IPS-15b (cell line): ENCODE measurements at regions not wholly inside any gene's neighbourhood (a gene's known extent, or its start where the extent isn't known, plus 50 kb on each side); places are given as distances from the start of the nearest gene placed in this dataset.

Source experiments
- H3K27me3 ChIP-seq: one replicate; pipeline ENCODE4 v1.6.1; 2013; ENCODE audit warnings: low read length; ENCODE audit not compliant: control insufficient read depth, insufficient read depth
- H3K36me3 ChIP-seq: one replicate; pipeline ENCODE4 v1.6.1; 2013; ENCODE audit warnings: low read length; ENCODE audit not compliant: control insufficient read depth, insufficient read depth
- H3K4me1 ChIP-seq: one replicate; pipeline ENCODE4 v1.6.1; 2013; ENCODE audit warnings: mild to moderate bottlenecking, low read length; ENCODE audit not compliant: control insufficient read depth, insufficient read depth
- H3K4me3 ChIP-seq: one replicate; pipeline ENCODE4 v1.5.1; 2013; ENCODE audit warnings: low read depth, low read length
- H3K9ac ChIP-seq: one replicate; pipeline ENCODE4 v1.6.1; 2013; ENCODE audit warnings: low read depth, mild to moderate bottlenecking, low read length
- H3K9me3 ChIP-seq: one replicate; pipeline ENCODE4 v1.6.1; 2013; ENCODE audit warnings: mild to moderate bottlenecking, low read length; ENCODE audit not compliant: control insufficient read depth, insufficient read depth

DNA sequence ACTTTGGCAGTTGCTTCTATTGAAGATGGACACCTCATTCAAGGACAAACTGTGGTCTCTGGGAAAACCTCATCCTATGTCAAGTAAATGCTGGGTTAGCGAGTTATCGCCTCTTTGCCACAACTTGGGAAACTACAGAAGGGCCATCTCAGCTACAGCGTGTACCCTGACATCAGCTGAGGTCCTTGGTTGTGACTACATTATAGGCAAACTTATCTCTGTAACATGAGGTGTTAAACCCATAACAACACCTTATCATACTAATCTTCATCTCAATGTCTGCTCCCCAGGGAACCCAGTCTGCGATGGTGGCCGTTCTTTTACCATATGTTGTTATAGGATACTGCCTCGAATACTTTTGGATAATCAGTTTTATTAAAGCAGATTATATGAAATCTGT is 1862.7 kb downstream of the STIM2 start:
- no peaks in the 10 kb centered on the region for H3K4me1 ChIP-seq
- H3K4me3 ChIP-seq = no peak overlapping the region
- no peaks in the 10 kb centered on the region for H3K27me3 ChIP-seq
- no peaks in the 10 kb centered on the region for H3K36me3 ChIP-seq
- H3K9me3 ChIP-seq = no peaks in the 10 kb centered on the region
- no peak overlapping the region for H3K9ac ChIP-seq

GRCh38 chr4:28724239-28724638 is 1863.6 kb downstream of the STIM2 start:
- H3K4me3 ChIP-seq = no peak overlapping the region
- no peaks in the 10 kb centered on the region for H3K36me3 ChIP-seq
- no peak overlapping the region for H3K9ac ChIP-seq
- no peaks in the 10 kb centered on the region for H3K4me1 ChIP-seq
- H3K27me3 ChIP-seq = no peaks in the 10 kb centered on the region
- no peaks in the 10 kb centered on the region for H3K9me3 ChIP-seq

DNA sequence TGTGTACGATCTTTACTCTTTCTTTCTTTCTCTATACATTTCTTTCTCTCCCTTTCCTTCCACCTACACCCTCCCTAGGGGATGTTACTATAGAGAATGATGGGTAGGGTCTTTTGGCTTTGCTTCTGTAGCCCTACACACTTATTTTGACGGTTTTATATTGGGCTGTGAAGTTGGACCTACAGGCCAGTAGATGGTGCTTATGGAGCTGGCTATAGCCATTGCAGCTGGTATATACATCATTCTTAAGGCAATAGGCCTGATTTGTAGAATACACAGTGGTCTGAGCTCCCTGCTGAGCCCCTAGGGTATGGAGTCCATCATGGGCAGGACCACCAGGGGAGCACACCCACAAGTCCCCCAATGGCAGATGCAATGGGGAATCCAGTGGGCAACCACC is 1869.7 kb downstream of the STIM2 start:
- Histone ChIP-seq H3K36me3 (no peaks in the 10 kb centered on the region), H3K9me3 (no peaks in the 10 kb centered on the region), H3K4me3 (no peak overlapping the region), H3K4me1 (no peaks in the 10 kb centered on the region), H3K27me3 (no peaks in the 10 kb centered on the region), H3K9ac (no peak overlapping the region)

DNA sequence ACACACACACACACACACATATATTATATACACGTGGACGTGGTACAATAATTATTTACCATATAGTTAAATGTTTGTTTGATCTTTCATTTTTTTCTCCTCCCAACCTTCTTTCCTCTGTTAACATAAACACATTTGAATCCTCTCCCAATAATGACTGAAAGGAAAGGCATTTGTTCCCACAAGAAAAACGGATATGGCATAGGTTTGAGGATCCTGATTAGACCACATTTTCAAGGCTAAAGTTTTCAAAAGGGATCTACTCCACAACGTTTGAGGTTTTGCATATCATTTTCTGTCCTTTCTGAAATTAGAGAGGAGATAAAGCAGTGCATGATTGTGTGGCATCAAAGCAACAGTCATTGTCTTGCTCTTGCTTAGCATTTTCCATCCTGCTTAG is 1883.4 kb downstream of the STIM2 start:
- Histone ChIP-seq H3K27me3 (no peaks in the 10 kb centered on the region), H3K4me1 (no peaks in the 10 kb centered on the region), H3K4me3 (no peak overlapping the region), H3K36me3 (no peaks in the 10 kb centered on the region), H3K9ac (no peak overlapping the region), H3K9me3 (no peaks in the 10 kb centered on the region)

DNA sequence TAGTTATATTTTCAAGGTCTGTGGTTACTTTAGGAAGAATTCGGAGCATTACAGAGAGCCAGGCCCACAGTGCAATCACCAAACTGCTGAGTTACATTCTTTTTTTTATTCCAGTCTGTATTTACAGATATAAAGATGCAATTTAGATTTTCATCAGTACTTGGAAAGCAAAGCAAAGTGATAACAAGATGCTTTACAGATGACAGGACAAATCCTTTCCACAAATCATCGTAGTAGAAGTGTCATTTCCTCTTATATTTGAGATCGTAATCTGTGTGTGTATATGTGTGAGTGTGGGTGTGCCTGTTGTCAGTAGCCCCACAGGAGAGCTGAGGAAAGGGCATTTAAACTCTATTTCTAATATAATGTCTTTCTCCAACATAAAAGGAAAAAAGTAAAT is 1893.7 kb downstream of the STIM2 start:
- Histone ChIP-seq H3K4me1 (peaks cover 20% of the 10 kb centered on the region), H3K36me3 (no peaks in the 10 kb centered on the region), H3K9ac (no peak overlapping the region)

DNA sequence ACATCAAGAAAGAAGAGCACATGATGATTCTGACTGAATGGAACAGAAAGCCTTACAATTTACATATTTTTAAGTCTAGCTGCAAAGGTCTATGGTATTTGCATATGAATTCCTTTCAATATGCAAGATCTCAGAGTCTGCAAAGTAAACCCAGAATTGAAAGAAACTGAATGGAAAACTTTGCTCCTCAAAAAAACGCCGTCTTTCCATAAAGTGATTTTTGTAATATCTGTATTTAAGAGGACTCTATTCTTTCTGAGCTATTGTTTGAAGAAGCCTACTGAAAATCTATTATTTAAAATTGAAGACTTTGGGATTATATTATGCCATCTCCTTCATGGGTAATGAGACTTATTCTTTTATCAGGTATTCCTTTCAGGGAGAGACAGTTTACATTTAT is 1894.4 kb downstream of the STIM2 start:
- H3K9ac ChIP-seq = no peak overlapping the region
- no peaks in the 10 kb centered on the region for H3K9me3 ChIP-seq
- H3K36me3 ChIP-seq = no peaks in the 10 kb centered on the region
- peaks cover 20% of the 10 kb centered on the region for H3K4me1 ChIP-seq
- no peak overlapping the region for H3K4me3 ChIP-seq
- H3K27me3 ChIP-seq = no peaks in the 10 kb centered on the region

More for the DNA sequence above, 1893.7 kb downstream of the STIM2 start:
- Histone ChIP-seq H3K27me3 (no peaks in the 10 kb centered on the region), H3K4me3 (no peak overlapping the region), H3K9me3 (no peaks in the 10 kb centered on the region)

DNA sequence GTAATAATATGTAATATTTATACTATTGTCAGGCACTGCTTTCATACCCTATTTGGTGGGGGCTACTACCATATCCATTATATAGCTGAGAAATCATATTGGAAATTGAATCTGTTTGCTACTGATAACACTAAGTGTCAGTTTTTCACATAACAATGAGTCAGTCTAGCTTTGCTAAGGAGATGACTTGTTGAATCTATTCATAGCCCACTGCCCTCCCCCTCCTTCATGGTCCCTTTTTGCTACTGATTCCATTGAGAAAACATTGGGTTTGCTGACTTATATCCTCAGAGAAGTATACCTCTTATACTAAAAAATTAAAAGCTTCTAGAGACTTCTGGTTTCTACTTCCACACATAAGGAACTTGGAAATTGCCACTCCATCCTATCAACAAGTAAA is 1898.4 kb downstream of the STIM2 start:
- H3K36me3 ChIP-seq = no peaks in the 10 kb centered on the region
- H3K9ac ChIP-seq = no peak overlapping the region
- no peak overlapping the region for H3K4me3 ChIP-seq
- peaks cover 13% of the 10 kb centered on the region for H3K4me1 ChIP-seq
- H3K9me3 ChIP-seq = no peaks in the 10 kb centered on the region
- no peaks in the 10 kb centered on the region for H3K27me3 ChIP-seq

GRCh38 chr4:28760003-28760402 is 1899.4 kb downstream of the STIM2 start:
- Histone ChIP-seq H3K36me3 (no peaks in the 10 kb centered on the region), H3K4me3 (no peak overlapping the region), H3K4me1 (peaks cover 4% of the 10 kb centered on the region), H3K9me3 (no peaks in the 10 kb centered on the region), H3K9ac (no peak overlapping the region), H3K27me3 (no peaks in the 10 kb centered on the region)

- H3K9me3 ChIP-seq = no peaks in the 10 kb centered on the region
- H3K4me3 ChIP-seq = no peak overlapping the region
- H3K27me3 ChIP-seq = no peaks in the 10 kb centered on the region
- no peaks in the 10 kb centered on the region for H3K36me3 ChIP-seq
- no peak overlapping the region for H3K9ac ChIP-seq
- no peaks in the 10 kb centered on the region for H3K4me1 ChIP-seq
These were observed 1911.4 kb downstream of the STIM2 start for GRCh38 chr4:28772066-28772465.

- no peaks in the 10 kb centered on the region for H3K27me3 ChIP-seq
- no peaks in the 10 kb centered on the region for H3K4me1 ChIP-seq
- H3K9ac ChIP-seq = no peak overlapping the region
- H3K4me3 ChIP-seq = no peak overlapping the region
- H3K9me3 ChIP-seq = no peaks in the 10 kb centered on the region
- H3K36me3 ChIP-seq = no peaks in the 10 kb centered on the region
These were observed 1912.1 kb downstream of the STIM2 start for GRCh38 chr4:28772788-28773187.

DNA sequence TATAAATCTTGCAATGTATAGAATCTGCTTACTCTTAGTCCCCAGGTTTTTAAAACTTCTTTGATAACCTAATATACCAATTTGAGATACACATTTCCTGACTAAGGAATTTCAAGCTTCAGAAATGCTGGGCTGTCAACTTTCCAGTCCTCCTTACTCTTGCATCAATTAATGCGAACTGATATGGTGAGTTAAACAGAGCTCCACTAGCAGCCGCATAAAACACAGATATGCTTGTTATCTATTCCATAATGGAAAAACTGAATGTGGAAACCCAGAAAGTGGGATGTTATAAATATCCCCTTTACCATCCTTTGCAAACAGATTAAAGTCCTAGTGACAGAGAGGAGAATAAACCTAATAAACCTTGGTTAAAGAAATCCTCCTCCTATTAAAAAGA is 1913.7 kb downstream of the STIM2 start:
- Histone ChIP-seq H3K4me3 (no peak overlapping the region), H3K9ac (no peak overlapping the region), H3K9me3 (no peaks in the 10 kb centered on the region), H3K4me1 (no peaks in the 10 kb centered on the region), H3K36me3 (no peaks in the 10 kb centered on the region), H3K27me3 (no peaks in the 10 kb centered on the region)

GRCh38 chr4:28776004-28776403 is 1915.4 kb downstream of the STIM2 start:
- Histone ChIP-seq H3K27me3 (no peaks in the 10 kb centered on the region), H3K4me3 (no peak overlapping the region), H3K9me3 (no peaks in the 10 kb centered on the region), H3K36me3 (no peaks in the 10 kb centered on the region), H3K4me1 (no peaks in the 10 kb centered on the region), H3K9ac (no peak overlapping the region)

DNA sequence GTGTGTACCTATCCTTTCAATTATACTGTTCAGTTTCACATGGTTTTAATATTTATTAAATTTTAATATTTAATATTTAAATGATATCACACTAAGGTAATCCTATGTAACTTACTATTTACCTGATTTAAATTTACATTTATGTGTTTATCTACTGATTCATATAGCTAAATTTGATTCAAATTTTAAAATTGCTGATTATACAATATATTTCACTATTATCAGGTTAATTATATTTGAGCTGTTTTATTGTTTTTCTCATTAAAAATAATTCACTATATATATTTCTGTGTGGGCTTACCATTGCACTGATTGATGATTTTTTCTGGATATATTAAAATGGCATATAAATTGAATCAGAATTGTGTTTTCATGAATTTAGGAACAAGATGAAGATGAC is 1923.5 kb downstream of the STIM2 start:
- H3K36me3 ChIP-seq = no peaks in the 10 kb centered on the region
- no peaks in the 10 kb centered on the region for H3K9me3 ChIP-seq
- H3K4me3 ChIP-seq = no peak overlapping the region
- H3K27me3 ChIP-seq = no peaks in the 10 kb centered on the region
- H3K9ac ChIP-seq = no peak overlapping the region
- no peaks in the 10 kb centered on the region for H3K4me1 ChIP-seq
